Mesothelial cell of epicardium (in vitro differentiated cells): ENCODE measurements at regions not wholly inside any gene's neighbourhood (a gene's known extent, or its start where the extent isn't known, plus 50 kb on each side); places are given as distances from the start of the nearest gene placed in this dataset.

Experiments used
- DNase-seq, 2 experiments: peaks; one replicate each; pipeline ENCODE4 v3.0.0; 2021; ENCODE audit warnings: low spot score in 2 of 2; ENCODE audit not compliant: unreplicated experiment in 2 of 2
- H3K27ac Mint-ChIP-seq: 2 replicates; pipeline ENCODE4 v1.8.0; 2021; ENCODE audit warnings: mixed read lengths
- H3K27me3 Mint-ChIP-seq: 2 replicates; pipeline ENCODE4 v1.8.0; 2021; ENCODE audit warnings: low read depth, mixed read lengths
- H3K36me3 Mint-ChIP-seq: 2 replicates; pipeline ENCODE4 v1.8.0; 2021; ENCODE audit warnings: mixed read lengths
- H3K4me1 Mint-ChIP-seq: 2 replicates; pipeline ENCODE4 v1.8.0; 2021; ENCODE audit warnings: mixed read lengths
- H3K4me3 Mint-ChIP-seq: 2 replicates; pipeline ENCODE4 v1.8.0; 2021; ENCODE audit warnings: mild to moderate bottlenecking, moderate library complexity, mixed read lengths
- H3K9me3 Mint-ChIP-seq: 2 replicates; pipeline ENCODE4 v1.8.0; 2021; ENCODE audit warnings: mixed read lengths
- TF ChIP-seq, protein P1 (sequence below): fragments of 200-600 bp; sonication (generic); IDR thresholded peaks from one replicate; pipeline ENCODE4 v1.5.0; 2021; ENCODE audit warnings: antibody characterized with exemption; ENCODE audit not compliant: unreplicated experiment

DNA sequence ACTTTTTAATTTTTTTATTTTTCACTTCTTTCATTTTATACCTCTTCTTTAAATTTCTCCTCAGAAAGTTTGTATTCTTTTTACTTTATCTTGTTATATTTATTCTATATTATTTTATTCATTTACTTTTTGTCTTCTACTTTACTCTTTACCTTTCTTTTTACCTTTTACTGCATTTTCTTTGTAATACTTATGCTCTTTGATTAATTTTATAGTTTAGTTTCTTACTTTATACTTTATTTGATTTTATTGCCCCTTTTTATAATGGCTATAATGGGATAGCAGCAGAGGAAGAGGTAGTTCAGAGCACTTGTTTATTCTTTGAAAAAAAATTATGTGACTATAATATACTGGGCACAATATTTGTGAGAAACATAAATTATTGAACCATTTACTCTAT, 542.6 kb upstream of the SPRY2 start:
- peaks cover 15% of the 10 kb centered on the region for H3K9me3 Mint-ChIP-seq
- H3K27ac Mint-ChIP-seq: peak overlapping the region; percentile 51
- H3K36me3 Mint-ChIP-seq: peaks cover 6% of the 10 kb centered on the region
- TF ChIP-seq, protein P1, sequence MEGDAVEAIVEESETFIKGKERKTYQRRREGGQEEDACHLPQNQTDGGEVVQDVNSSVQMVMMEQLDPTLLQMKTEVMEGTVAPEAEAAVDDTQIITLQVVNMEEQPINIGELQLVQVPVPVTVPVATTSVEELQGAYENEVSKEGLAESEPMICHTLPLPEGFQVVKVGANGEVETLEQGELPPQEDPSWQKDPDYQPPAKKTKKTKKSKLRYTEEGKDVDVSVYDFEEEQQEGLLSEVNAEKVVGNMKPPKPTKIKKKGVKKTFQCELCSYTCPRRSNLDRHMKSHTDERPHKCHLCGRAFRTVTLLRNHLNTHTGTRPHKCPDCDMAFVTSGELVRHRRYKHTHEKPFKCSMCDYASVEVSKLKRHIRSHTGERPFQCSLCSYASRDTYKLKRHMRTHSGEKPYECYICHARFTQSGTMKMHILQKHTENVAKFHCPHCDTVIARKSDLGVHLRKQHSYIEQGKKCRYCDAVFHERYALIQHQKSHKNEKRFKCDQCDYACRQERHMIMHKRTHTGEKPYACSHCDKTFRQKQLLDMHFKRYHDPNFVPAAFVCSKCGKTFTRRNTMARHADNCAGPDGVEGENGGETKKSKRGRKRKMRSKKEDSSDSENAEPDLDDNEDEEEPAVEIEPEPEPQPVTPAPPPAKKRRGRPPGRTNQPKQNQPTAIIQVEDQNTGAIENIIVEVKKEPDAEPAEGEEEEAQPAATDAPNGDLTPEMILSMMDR: no peak
- no peak for DNase-seq
- peaks cover 54% of the 10 kb centered on the region for H3K4me1 Mint-ChIP-seq
- no peaks in the 10 kb centered on the region for H3K27me3 Mint-ChIP-seq
- H3K4me3 Mint-ChIP-seq: no peak overlapping the region

GRCh38 chr13:80881942-80882445, 541.1 kb upstream of the SPRY2 start:
- Mint-ChIP-seq H3K27ac (peak overlapping the region; percentile 25), H3K36me3 (peaks cover 4% of the 10 kb centered on the region), H3K27me3 (no peaks in the 10 kb centered on the region), H3K4me3 (no peak overlapping the region), H3K4me1 (peaks cover 69% of the 10 kb centered on the region), H3K9me3 (peaks cover 13% of the 10 kb centered on the region)
- TF ChIP-seq, protein P1: no peak
- no peak for DNase-seq

GRCh38 chr13:80881495-80881894, 540.6 kb upstream of the SPRY2 start:
- Mint-ChIP-seq H3K4me1 (peaks cover 70% of the 10 kb centered on the region), H3K27ac (peak overlapping the region; percentile 18), H3K27me3 (no peaks in the 10 kb centered on the region), H3K36me3 (peaks cover 3% of the 10 kb centered on the region), H3K9me3 (peaks cover 9% of the 10 kb centered on the region), H3K4me3 (no peak overlapping the region)
- TF ChIP-seq, protein P1: no peak
- DNase-seq: no peak

GRCh38 chr13:80881034-80881433, 540.1 kb upstream of the SPRY2 start:
- no peaks in the 10 kb centered on the region for H3K27me3 Mint-ChIP-seq
- TF ChIP-seq, protein P1: no peak
- peak overlapping the region; percentile 18 for H3K27ac Mint-ChIP-seq
- peaks cover 4% of the 10 kb centered on the region for H3K9me3 Mint-ChIP-seq
- H3K4me1 Mint-ChIP-seq: peaks cover 74% of the 10 kb centered on the region
- H3K4me3 Mint-ChIP-seq: no peak overlapping the region
- DNase-seq: no peak
- peaks cover 2% of the 10 kb centered on the region for H3K36me3 Mint-ChIP-seq

DNA sequence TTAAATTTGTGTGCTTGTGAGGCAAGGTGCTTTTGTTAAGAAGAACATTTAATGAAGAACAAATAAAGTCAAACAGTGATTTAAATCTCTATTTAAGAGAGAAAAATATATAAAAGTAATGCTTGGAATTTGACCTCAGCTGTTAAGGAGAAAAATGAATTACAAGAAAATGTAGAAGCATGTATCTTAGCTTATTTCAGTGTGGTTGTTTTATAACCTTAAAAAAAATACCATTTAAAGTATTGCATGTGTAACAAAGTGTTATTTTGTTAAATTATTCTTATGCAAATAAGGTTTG, 537.0 kb upstream of the SPRY2 start:
- Mint-ChIP-seq H3K27me3 (no peaks in the 10 kb centered on the region), H3K9me3 (no peaks in the 10 kb centered on the region), H3K4me1 (peaks cover 62% of the 10 kb centered on the region), H3K27ac (peak overlapping the region; percentile 64), H3K4me3 (no peak overlapping the region), H3K36me3 (no peaks in the 10 kb centered on the region)
- TF ChIP-seq, protein P1: no peak
- no peak for DNase-seq
